Stimulated activated naive CD8-positive, alpha-beta T cell treated with anti-CD3 and anti-CD28 coated beads, Interleukin-15, Interleukin-2, amounts not matched to agents 100 U/mL and 50 U/mL, for 24 hours (primary cell): ENCODE measurements at regions not wholly inside any gene's neighbourhood (a gene's known extent, or its start where the extent isn't known, plus 50 kb on each side); places are given as distances from the start of the nearest gene placed in this dataset.

Experiments
- ATAC-seq: fragments of 150-1000 bp; cut with Tn5 transposase; one replicate; pipeline ENCODE4 v1.10.0; 2021
- DNase-seq: peaks from one replicate; pipeline ENCODE4 v3.0.0; 2021

GRCh38 chr2:71891719-71892422, 255.8 kb downstream of the CYP26B1 start:
- ATAC-seq (no peak), DNase-seq (no peak)

DNA sequence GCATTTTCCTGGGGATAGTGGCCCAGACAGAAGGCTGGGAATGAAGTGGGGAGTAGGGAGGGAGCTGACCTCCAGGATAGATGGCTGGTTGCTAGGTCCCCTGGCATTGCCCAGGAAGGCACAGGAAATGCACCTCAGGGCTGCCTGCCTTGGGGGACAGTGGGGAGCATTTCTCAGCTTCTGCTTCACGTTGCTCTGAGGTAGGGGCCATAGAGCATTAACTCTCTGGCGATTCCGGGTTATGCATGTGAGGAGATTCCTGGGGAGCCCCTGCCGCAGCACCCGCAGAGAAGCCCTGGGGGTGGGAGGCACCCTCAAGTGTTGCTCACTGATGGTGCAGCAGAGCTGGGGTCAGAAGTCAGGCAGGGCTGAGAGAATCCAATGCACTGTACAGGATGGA, 256.5 kb downstream of the CYP26B1 start:
- no peak for ATAC-seq
- no peak for DNase-seq

GRCh38 chr2:71889759-71890684, 257.6 kb downstream of the CYP26B1 start:
- DNase-seq (no peak), ATAC-seq (no peak)

GRCh38 chr2:71888751-71889445, 258.8 kb downstream of the CYP26B1 start:
- no peak for DNase-seq
- no peak for ATAC-seq

DNA sequence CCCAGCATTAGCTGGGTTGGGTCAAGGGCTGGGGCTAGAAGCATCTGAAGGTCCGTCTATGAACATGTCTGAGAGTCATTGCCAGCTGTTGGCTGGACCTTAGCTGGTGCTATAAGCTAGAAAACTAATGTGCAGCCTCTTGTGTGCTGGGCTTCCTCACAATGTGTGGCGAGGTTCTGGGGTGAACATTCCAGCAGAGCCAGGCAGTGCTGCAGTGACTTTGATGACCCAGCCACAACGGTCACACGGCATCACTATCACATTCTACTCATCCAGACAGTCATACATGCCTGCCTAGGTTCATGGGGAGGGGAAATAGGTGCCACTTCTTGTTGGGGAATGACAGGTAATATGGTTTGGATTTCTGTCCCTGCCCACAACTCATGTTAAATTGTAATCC, 260.5 kb downstream of the CYP26B1 start:
- ATAC-seq (no peak), DNase-seq (no peak)

GRCh38 chr2:71886241-71886640, 261.4 kb downstream of the CYP26B1 start:
- DNase-seq (no peak), ATAC-seq (no peak)

DNA sequence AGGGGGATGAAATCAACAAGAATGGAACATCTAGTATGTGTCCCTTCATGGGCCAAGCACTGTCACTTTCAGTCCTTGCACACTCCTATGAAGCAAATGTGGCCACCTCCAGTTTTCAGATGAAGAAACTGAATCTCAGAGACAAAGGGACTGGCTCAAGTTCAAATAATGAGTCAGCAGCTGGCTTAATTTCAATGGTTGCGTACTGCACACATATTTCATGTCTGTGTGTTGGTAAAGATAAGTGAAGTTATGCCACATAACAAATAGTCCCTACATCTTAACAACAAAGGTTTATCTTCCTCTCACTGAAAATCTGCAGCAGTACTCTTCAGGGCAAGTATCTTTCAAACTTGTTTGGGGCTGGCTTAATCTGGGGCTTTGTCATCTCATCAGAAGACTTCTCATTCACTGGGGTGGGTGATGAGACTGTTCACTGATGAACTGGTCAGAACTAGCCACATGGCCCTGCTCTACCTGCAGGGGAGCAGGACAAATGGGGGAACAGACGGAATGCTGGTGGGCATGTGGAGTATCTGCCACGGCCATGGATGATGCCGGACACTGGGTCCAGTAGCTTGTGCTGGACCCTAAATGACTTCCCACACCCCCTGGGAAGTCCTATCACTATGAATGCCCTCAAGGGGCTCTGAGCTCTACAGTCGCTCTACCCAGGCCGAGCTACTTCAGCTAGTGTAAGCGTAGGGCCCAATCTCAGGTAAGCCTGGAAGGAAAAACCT, 263.2 kb downstream of the CYP26B1 start:
- DNase-seq: no peak
- no peak for ATAC-seq

- no peak for DNase-seq
- ATAC-seq: no peak
Observed at GRCh38 chr2:71882949-71883472, 264.7 kb downstream of the CYP26B1 start.

- no peak for ATAC-seq
- no peak for DNase-seq
Observed at GRCh38 chr2:71882236-71882946, 265.3 kb downstream of the CYP26B1 start.

DNA sequence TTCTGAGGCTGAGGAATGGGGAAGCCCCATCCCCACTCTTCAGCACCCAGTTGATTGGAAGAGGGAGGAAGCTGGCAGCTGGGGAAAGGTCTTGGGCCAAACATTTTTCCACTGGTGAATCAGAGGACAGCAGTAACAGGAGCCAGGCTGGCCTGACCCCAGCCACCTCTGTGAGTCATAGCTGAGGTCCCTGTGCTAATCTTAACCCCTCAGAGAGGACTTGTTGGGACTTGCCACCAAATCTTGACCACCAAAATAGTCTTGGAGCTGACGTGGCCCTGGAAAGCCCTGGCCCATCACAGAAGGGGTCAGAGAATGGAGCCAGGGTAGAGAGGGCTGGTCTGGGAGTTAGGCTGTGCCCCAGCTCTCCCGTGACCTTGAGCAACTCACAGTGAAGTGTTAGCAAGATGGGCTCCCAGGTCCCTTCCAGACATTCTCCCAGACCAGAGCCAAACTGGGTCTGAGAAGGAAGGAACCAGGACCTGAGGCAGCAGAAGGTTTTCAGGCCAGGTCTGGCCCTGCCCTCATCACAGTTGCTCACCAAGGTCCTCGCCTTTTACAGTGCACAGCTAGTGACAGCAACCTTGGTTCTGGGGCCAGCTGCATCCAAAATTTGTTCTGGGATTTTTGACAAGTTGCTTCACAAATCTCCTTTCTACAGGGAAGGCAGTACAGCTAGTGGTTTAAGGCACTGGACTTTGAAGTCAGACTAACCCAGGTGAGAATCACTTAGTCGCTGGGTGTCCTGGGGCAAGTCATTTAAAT, 266.6 kb downstream of the CYP26B1 start:
- DNase-seq (no peak), ATAC-seq (no peak)

DNA sequence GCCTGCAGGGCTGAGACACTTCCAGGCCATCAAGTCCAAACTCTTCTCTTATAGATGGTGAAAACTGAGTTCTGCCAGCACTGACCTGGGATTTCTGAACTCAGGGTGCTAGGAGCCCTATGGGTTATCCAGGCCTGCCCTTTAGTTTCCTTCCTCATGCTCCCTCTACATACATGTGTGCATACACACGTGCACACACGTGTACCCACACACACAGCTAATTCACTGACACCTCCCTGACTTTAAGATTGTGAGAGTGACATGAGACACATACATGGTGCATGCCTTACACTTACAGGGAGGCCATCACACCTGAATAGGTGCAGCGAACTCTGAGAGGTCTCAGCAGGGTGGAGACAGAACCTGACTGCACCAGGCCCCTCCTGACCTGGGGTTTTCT, 267.4 kb downstream of the CYP26B1 start:
- ATAC-seq (no peak), DNase-seq (no peak)

DNA sequence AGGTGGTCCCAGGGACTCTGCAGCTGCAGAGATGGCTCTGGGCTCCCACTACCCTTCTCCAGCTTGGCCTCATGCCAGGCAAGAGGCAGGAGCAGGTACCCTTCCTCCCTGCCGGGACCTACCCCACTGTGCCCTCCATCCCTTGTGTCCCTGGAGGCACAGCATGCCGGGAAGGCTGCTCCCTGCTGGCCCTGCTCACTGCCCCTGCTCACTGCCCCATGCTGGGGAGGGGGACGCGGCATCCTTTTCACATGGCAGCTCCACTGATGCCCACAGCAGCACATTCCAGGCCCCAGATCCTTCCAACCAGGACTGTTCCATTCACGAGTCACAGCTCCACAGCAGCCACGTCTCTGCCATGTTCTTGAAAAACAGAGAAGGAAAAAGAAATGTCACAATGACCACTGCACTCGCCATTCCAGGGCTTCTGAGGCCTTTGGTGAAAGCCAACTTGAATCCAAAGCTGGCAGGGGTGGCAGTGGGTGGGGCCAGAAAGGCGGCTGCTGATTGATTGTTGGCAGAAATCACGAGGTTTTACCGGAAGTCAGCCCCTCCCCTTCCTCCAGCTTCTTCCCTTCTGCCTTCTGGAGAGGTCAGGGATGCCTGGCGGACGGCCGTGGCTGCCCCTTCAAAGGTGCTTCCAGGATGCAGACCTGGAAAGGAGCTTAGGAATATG, 268.0 kb downstream of the CYP26B1 start:
- no peak for DNase-seq
- ATAC-seq: no peak

- DNase-seq (no peak), ATAC-seq (no peak)
Observed at GRCh38 chr2:71878626-71879508, 268.8 kb downstream of the CYP26B1 start.

GRCh38 chr2:71877636-71878035, 270.0 kb downstream of the CYP26B1 start:
- ATAC-seq: no peak
- no peak for DNase-seq

GRCh38 chr2:71876542-71877451, 270.9 kb downstream of the CYP26B1 start:
- DNase-seq: no peak
- no peak for ATAC-seq

DNA sequence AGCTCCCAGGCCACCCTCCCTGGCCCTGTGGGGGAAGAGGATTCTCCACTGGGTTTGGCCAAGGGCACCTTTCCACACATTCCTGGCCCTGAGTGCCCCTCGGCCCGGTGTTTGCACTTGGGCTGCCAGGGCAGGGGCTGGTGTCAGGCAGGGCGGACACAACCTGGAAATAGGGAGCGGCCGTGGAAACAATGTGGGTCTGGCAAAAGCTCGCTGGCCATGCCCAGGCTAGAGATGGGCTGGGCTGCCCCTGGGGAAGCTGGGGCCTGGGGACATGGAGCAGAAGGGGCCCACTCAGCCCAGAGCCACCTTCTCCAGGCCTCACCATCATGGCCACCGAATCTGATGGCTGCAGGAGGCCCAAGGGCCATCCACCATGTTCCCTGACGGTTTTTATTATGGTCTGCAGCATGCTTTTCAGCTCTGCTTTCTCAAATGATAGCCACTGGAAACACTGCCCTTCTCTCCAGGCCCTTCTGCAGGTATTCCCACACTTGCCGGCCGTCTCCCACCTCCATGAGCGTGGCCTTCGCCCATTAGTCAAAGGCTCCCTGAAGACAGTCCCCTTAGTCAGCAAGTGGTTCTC, 275.1 kb downstream of the CYP26B1 start:
- ATAC-seq (no peak), DNase-seq (no peak)

DNA sequence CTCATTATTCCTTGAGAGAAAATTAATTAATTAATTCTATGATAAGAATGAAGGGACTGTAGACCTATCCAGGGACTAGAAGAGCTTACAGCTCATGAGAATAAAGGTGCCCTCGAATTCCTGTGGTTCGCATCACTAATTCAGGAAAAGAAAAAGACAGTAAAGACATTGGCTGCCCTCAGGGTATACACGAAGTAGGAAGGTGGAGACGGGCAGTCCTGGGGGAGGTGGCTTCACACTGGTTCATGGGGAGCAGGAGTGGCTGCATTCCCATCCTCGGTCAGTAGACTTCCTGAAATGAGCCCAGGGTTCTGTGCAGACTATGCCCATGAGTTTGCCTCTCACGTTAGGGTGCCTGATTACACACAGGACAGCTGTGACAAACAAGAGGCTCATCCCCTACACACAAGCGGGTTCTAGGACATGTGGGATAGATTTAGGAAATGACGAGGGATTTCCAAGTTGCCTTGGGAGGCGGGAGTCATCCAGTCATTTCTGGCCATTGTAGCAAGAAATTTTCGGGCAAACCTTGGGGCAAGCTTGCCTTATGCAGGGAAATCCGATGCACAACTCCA, 282.2 kb downstream of the CYP26B1 start:
- DNase-seq: no peak
- ATAC-seq: no peak
